Spleen (tissue), 11 donors: ENCODE measurements at regions not wholly inside any gene's neighbourhood (a gene's known extent, or its start where the extent isn't known, plus 50 kb on each side); places are given as distances from the start of the nearest gene placed in this dataset.

Source experiments
- DNase-seq: peaks from one replicate; pipeline ENCODE4 v3.0.0-alpha.2; 2020
- H3K27ac ChIP-seq, 8 donors: fragments of 200-600 bp; sonication (generic) in 7 of 8; 1 replicate in 4 of 8; 2 replicates in 4 of 8; pipeline versions ENCODE4 v1.5.0 to v1.8.0; 2016 to 2021; ENCODE audit warnings: inconsistent platforms in 4 of 8, mild to moderate bottlenecking in 4 of 8, moderate library complexity in 1 of 8
- H3K27me3 ChIP-seq, 7 donors: fragments of 200-600 bp; sonication (generic) in 6 of 7; replicated peaks in 1 of 7; 1 replicate in 4 of 7; 2 replicates in 3 of 7; pipeline versions ENCODE4 v1.5.0 to v1.8.0; 2016 to 2021; ENCODE audit warnings: inconsistent platforms in 3 of 7, mild to moderate bottlenecking in 1 of 7
- H3K36me3 ChIP-seq, 6 donors: fragments of 200-600 bp; sonication (generic) in 5 of 6; 1 replicate in 4 of 6; 2 replicates in 2 of 6; pipeline versions ENCODE4 v1.5.0 to v1.8.0; 2016 to 2021; ENCODE audit warnings: inconsistent platforms in 2 of 6
- H3K4me1 ChIP-seq, 6 donors: fragments of 200-600 bp; sonication (generic) in 5 of 6; 1 replicate in 3 of 6; 2 replicates in 3 of 6; pipeline versions ENCODE4 v1.5.0 to v1.8.0; 2016 to 2021; ENCODE audit warnings: inconsistent platforms in 3 of 6
- H3K4me3 ChIP-seq, 8 donors: fragments of 200-600 bp; sonication (generic) in 7 of 8; 1 replicate in 4 of 8; 2 replicates in 4 of 8; pipeline versions ENCODE4 v1.5.0 to v1.8.0; 2016 to 2021; ENCODE audit warnings: inconsistent platforms in 4 of 8, mild to moderate bottlenecking in 4 of 8, moderate library complexity in 2 of 8
- H3K9me3 ChIP-seq, 8 donors: fragments of 200-600 bp; sonication (generic) in 7 of 8; 1 replicate in 4 of 8; 2 replicates in 4 of 8; pipeline versions ENCODE4 v1.5.0 to v1.8.0; 2016 to 2021; ENCODE audit warnings: inconsistent platforms in 4 of 8
- CTCF ChIP-seq, 11 experiments: fragments of 200-600 bp in 7 of 11; fragments of 450-650 bp in 4 of 11; sonication (generic) in 4 of 11; IDR thresholded peaks in 8 of 11; conservative IDR thresholded peaks in 3 of 11; 1 replicate in 7 of 11; 2 replicates in 4 of 11; pipeline versions ENCODE4 v1.4.0 to v1.8.0; 2016 to 2021; ENCODE audit warnings: antibody characterized with exemption in 11 of 11, inconsistent platforms in 4 of 11, mild to moderate bottlenecking in 1 of 11
- POLR2A ChIP-seq, 3 donors: fragments of 450-650 bp; IDR thresholded peaks; one replicate each; pipeline ENCODE4 v1.5.1; 2017; ENCODE audit warnings: antibody characterized with exemption in 3 of 3, mild to moderate bottlenecking in 1 of 3
- POLR2AphosphoS5 ChIP-seq, 3 donors: sonication (generic); formaldehyde crosslinking; IDR thresholded peaks; one replicate each; pipeline ENCODE4 v1.5.1; 2017; ENCODE audit warnings: antibody characterized with exemption in 3 of 3
- WGBS, 5 donors: extraction: QIAGEN DNeasy Blood & Tissue Kit in 3 of 5; methylation state at CpG; one replicate each; pipeline versions ENCODE4 v1.1.5 to v1.1.7; 2013 to 2018; 5-methylcytosine and 5-hydroxymethylcytosine counted together
- intact Hi-C: fragments of 100-400 bp; cut with DNase I; formaldehyde crosslinking; loops from one replicate; pipeline ENCODE4 v1.15.0; 2023; ENCODE audit warnings: low total_unique reads
- donor health status: healthy with polysubstance abuse.
- donor health status: DM: no; HTN: no; CAD: no; lungs with moderate emphysema.
- donor health status: DM: no; HTN: no; CAD: no.
- donor health status: Bipolar disorder and iron deficiency.
- donor health status: healthy.
- donor health status: DM: no; HTN: no; CAD: no.
- donor health status: DM: yes; HTN: yes; CAD: no.

- TF ChIP-seq POLR2A (IDR thresholded peaks at IDR 0.05) = no peak
- TF ChIP-seq CTCF (IDR thresholded peaks at IDR 0.05 in 8 of 11, conservative IDR thresholded peaks at IDR 0.05 in 3 of 11) = no peak
- TF ChIP-seq POLR2AphosphoS5 (IDR thresholded peaks at IDR 0.05) = no peak
- Histone ChIP-seq H3K4me1 (no peaks in the 10 kb centered on the region), H3K27me3 (no peaks in the 10 kb centered on the region), H3K9me3 (peaks cover 0 to 6% (median 0%) of the 10 kb centered on the region in 8 donors), H3K36me3 (no peaks in the 10 kb centered on the region), H3K4me3 (no peak overlapping the region), H3K27ac (no peak overlapping the region)
- no peak for DNase-seq
- 72 to 86% (median 81%) methylated on average over 4 of the region's 4 CpGs for WGBS, 5 donors
- intact Hi-C loops = no loop called here
Measured at GRCh38 chr4:32890398-32890797, 2170.2 kb downstream of the PCDH7 start.

- DNase-seq = no peak
- no peaks in the 10 kb centered on the region for H3K27me3 ChIP-seq
- no peak for TF ChIP-seq POLR2AphosphoS5 (IDR thresholded peaks at IDR 0.05)
- no peak for TF ChIP-seq POLR2A (IDR thresholded peaks at IDR 0.05)
- TF ChIP-seq CTCF (IDR thresholded peaks at IDR 0.05 in 8 of 11, conservative IDR thresholded peaks at IDR 0.05 in 3 of 11) = no peak
- no peaks in the 10 kb centered on the region for H3K4me1 ChIP-seq
- H3K9me3 ChIP-seq = peaks cover 0 to 44% (median 15%) of the 10 kb centered on the region in 8 donors
- no peak overlapping the region for H3K27ac ChIP-seq
- intact Hi-C loops = no loop called here
- H3K36me3 ChIP-seq = no peaks in the 10 kb centered on the region
- whole genome bisulfite sequencing, 5 donors = 81 to 85% (median 82%) methylated on average over 3 of the region's 3 CpGs
- no peak overlapping the region for H3K4me3 ChIP-seq
Measured at GRCh38 chr4:32909053-32909452, 2188.9 kb downstream of the PCDH7 start.

DNA sequence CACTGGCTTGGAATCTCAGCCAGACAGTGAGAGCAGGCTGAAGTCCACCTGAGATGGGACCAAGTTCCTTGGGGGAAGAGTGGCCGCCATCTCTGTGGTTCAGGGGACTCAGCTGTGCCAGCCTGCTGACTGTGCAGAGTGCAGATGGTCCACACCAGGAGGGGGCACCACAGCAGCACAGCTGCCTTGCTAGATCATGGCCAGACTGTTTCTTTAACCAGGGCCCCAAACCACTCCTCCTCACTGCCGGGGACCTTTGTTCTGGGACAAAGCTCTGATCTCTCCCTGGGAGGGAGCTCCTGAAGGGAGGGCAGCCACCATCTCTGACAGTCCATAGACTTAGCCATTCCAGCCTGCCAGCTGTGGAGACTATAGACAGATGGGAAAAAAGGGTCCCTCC is 2189.6 kb downstream of the PCDH7 start:
- Histone ChIP-seq H3K27ac (no peak overlapping the region), H3K36me3 (no peaks in the 10 kb centered on the region), H3K4me3 (no peak overlapping the region), H3K27me3 (no peaks in the 10 kb centered on the region), H3K4me1 (no peaks in the 10 kb centered on the region), H3K9me3 (peaks cover 0 to 50% (median 17%) of the 10 kb centered on the region in 8 donors)
- intact Hi-C loops = no loop called here
- DNase-seq = no peak
- 77 to 100% (median 93%) methylated on average over 2 of the region's 2 CpGs for WGBS, 5 donors
- no peak for TF ChIP-seq POLR2AphosphoS5 (IDR thresholded peaks at IDR 0.05)
- no peak for TF ChIP-seq CTCF (IDR thresholded peaks at IDR 0.05 in 8 of 11, conservative IDR thresholded peaks at IDR 0.05 in 3 of 11)
- TF ChIP-seq POLR2A (IDR thresholded peaks at IDR 0.05) = no peak

- no peaks in the 10 kb centered on the region for H3K27me3 ChIP-seq
- TF ChIP-seq POLR2AphosphoS5 (IDR thresholded peaks at IDR 0.05) = no peak
- intact Hi-C loops = no loop called here
- H3K4me1 ChIP-seq = no peaks in the 10 kb centered on the region
- DNase-seq = no peak
- H3K4me3 ChIP-seq = no peak overlapping the region
- no peak overlapping the region for H3K27ac ChIP-seq
- H3K9me3 ChIP-seq = peaks cover 0 to 19% (median 0%) of the 10 kb centered on the region in 8 donors
- H3K36me3 ChIP-seq = no peaks in the 10 kb centered on the region
Measured at GRCh38 chr4:32917586-32917985, 2197.4 kb downstream of the PCDH7 start.
